ENCODE measurements at regions not wholly inside any gene's neighbourhood (a gene's known extent, or its start where the extent isn't known, plus 50 kb on each side); places are given as distances from the start of the nearest gene placed in this dataset.

DNA sequence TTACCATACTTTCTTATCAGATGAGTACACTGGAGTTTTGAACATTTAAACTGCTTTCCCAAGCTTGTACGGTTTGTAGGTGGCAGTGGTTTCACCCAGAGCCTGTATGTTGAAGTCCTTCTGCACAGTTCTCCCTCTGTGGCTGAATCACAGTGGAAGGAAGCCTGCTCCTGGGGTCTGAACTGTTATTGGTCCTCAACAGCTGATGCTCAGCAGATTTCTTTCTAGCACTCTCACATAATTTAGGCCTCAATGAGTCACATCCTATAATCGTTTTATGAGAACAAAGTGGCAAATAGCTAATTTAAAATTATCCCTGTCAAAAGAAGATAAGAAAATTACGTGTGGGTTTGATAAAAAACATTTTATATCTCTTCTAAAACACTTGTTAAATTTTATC, 229.7 kb downstream of the TLE4 start:
- no peak for DNase-seq

DNA sequence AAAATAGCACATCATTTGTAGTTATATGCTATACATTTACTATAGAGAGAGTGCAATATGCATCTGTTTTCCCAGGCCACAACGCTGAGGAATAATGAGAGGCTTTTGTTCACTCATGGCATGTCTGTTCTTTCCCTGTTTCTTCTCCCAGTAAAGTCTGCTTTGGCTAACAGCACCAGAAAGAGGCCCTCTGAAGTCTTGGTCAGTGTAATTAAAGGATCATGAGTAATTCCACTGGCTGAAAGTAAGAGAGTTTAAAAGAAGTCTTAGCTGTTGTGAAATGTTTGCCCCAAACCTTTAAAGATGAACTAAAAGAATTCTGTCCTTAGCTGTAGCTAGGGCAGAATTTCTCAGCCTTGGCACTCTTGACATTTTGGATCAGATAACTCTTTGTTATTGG, 228.8 kb downstream of the TLE4 start:
- DNase-seq = no peak

DNA sequence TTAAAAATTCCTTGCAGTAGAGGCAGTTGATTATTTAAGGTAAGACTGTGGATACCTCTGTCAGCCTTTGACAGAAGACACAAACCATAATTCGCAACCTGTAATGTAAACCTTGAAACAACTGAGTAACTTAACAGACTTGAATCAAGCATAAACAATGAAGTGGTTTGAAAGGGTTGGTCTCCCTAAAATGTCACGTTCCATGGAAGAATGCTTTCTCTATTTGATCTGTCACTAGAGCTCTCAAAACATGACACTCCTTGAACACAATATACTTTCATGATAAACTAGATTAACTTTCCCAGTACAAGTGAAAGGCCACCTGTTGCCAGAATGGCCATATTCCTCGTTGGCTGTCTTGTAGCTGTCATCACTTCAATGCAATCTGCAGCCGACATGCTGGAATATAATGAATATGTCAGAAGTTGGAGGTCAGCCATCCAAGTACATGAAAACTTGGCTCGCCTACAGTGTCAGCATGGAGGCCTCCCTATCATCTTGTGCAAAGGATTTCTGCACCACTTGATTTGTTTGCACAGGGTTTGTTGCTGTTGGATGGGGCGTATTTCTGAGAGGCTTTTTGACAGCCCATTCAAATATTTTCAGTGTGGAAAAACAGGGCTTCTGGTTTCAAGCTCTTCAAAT, 228.0 kb downstream of the TLE4 start:
- DNase-seq = no peak

DNA sequence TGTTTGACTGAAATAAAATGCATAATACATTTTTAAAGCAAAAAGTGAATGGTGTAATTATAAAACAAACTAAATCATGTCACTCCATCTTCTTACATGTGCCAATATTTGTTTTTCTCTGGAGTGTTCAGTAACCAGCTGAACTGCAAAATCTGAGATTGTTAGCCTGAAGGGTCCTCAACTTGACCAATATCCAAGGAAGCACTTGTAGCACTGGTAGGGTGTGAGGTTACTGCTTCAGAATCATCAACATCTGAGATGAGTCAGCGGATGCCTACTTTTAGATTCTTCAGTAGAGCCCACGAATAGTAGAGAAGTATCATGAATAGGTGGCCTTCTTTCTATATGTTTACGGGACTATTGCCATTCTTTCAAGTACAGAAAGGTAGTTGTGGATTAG, 226.7 kb downstream of the TLE4 start:
- DNase-seq = no peak

DNA sequence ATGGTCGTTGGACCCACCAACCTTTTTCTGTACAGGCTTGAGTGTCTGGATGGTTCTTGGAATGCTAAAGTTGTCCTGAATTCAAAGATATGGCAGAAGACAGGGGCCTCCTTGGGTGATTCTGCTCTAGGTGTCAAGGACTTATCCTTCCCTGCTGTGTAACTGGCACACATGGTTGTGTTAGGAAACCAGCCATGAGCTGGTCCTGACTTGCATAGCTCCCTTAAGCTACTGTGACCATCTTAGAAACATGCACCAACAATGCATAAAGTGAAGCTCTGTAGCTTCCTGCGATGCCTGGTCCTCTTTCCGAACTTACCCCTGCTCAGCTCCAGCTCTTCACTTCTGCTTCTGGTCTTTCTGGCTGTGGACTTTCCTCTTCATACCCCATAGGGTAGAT, 224.6 kb downstream of the TLE4 start:
- no peak for DNase-seq

DNA sequence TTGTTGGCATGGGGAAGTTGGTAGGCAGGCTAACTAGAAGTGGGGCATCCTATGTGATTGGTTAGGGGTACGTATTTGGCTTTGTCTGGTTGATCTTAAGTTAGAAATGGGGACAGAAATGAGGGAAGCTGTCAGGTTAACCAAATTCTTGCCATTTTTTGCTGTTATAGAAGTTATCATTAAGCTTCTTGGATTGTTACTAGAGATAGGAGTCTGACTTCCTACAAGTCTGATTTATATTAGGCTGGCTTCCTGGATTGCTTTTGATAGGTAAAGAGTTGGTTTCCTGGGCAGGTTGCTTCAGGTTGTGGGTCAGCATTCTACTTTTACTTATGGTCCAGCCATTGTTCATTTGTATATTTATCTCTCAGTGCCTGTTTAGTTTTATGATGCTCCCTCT, 216.9 kb downstream of the TLE4 start:
- DNase-seq = no peak

DNA sequence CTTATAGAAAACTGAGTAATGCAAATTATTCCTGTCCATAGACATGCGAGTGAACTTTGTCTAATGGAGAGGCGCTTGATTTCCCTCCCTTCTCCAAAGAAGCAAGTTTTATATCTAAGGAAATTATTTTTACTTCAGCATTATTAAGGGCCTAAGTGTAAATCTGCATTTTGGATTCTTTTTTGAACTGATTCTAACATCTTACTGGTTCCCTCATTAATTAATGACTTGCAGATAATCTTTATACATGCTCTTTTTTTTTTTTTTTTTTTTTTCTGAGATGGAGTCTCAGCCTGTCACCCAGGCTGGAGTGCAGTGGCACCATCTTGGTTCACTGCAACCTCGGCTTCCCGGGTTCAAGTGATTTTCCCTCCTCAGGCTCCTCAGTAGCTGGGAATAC, 209.5 kb downstream of the TLE4 start:
- no peak for DNase-seq

DNA sequence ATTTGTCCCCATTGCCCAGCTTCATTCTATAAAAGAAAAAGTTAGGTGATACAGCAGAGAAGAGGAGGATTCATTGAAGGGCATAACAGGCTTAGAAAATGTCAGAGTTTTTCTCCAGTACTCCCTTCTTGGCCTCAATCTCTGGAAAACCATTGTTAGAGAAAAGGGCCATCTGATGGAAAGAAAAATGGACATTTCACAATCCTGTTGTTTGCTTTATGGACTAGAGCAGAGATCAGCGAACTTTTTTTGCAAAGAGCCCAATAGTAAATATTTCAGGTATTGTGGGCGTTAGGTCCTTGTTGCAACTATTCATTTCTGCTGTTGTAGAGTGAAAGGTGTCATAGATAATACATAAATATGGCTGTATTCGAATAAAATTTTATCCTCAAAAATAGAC, 208.8 kb downstream of the TLE4 start:
- no peak for DNase-seq

DNA sequence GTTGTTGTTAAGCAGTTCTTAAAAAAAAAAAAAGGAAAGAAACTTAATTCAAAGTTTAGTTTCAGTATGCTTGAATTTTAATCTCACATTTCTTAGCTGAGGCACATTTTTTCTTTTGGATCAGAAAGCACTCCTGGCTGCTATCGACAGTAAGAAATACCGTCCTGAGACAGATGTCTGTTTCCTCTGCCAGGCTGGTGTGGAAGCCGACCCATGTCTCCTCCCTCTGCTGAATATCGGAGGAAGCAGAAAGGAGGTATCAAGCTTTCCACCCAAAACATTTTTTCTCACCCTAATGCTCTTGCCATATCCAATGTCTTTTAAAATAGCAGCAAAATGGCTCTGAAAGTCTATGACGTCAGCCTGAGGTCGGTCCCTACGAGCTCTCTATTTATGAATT, 208.1 kb downstream of the TLE4 start:
- DNase-seq = no peak

DNA sequence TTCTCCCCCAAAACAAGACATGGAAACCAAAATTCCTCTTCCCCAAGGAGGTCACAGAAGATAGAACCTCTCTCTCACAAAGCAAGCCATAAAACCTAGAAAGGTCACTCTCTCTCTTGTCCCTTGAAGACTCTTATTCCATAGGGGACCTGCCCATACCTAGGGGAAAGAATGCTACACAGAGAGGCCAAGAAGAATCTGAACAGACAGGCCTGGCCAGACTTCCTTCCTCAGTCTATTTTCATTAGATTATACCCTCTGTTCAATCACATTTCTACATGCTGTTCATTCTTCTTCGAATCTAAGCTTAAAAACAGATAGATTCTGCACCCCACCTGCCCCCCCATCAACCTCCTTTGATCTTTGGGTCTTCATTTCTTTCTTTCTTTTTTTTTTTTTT, 206.8 kb downstream of the TLE4 start:
- DNase-seq = no peak

DNA sequence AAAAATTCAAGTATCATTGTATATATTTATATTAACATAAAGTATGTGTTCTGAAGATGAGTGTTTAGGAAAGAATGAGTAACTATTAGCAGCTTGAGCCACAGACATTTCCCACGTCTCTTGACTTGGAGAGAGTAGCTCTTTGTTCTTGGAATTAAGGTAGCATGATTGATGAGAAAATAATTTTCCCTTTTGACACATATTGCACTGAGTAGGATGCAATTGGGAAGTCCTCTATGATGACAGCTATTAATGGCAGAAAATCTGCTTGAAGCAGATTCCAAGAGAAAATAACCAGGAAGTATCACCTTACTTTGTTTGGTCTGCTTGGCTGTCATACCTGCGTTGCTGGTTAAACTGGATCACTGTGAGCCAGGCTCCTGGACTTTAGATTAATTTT, 204.8 kb downstream of the TLE4 start:
- DNase-seq = no peak
